Gastroesophageal sphincter (tissue), 4 donors: ENCODE measurements at regions not wholly inside any gene's neighbourhood (a gene's known extent, or its start where the extent isn't known, plus 50 kb on each side); places are given as distances from the start of the nearest gene placed in this dataset.

ENCODE experiments used
- ATAC-seq: fragments of 150-250 bp; one replicate; pipeline ENCODE4 v1.9.1; 2016; ENCODE audit warnings: mild to moderate bottlenecking, moderate library complexity
- H3K27ac ChIP-seq, 4 donors: fragments of 200-600 bp; sonication (generic) in 3 of 4; 1 replicate in 3 of 4; 2 replicates in 1 of 4; pipeline ENCODE4 v1.5.1; 2016 to 2019
- H3K27me3 ChIP-seq: fragments of 200-600 bp; sonication (generic); one replicate; pipeline ENCODE4 v1.5.1; 2019
- H3K36me3 ChIP-seq, 2 donors: fragments of 200-600 bp; sonication (generic); one replicate each; pipeline ENCODE4 v1.5.1; 2019; ENCODE audit warnings: control low read depth in 1 of 2
- H3K4me1 ChIP-seq, 3 donors: fragments of 200-600 bp; sonication (generic); 1 replicate in 2 of 3; 2 replicates in 1 of 3; pipeline ENCODE4 v1.5.1; 2016 to 2019; ENCODE audit warnings: control low read depth in 2 of 3
- H3K4me3 ChIP-seq, 2 donors: fragments of 200-600 bp; sonication (generic); one replicate each; pipeline ENCODE4 v1.5.1; 2019; ENCODE audit warnings: mild to moderate bottlenecking in 1 of 2, moderate library complexity in 1 of 2
- H3K9me3 ChIP-seq, 3 donors: fragments of 200-600 bp; sonication (generic); one replicate each; pipeline ENCODE4 v1.5.1; 2017 to 2019; ENCODE audit warnings: control low read depth in 2 of 3
- CTCF ChIP-seq, 4 experiments: fragments of 200-600 bp in 2 of 4; fragments of 450-650 bp in 2 of 4; sonication (generic) in 1 of 4; IDR thresholded peaks; one replicate each; pipeline ENCODE4 v1.5.1; 2017 to 2019; ENCODE audit warnings: antibody characterized with exemption in 4 of 4, mild to moderate bottlenecking in 2 of 4, moderate library complexity in 2 of 4
- EP300 ChIP-seq: sonication (generic); formaldehyde crosslinking; IDR thresholded peaks from one replicate; pipeline ENCODE4 v1.6.1; 2017; ENCODE audit warnings: antibody characterized with exemption, mild to moderate bottlenecking
- POLR2A ChIP-seq, 2 donors: fragments of 450-650 bp; IDR thresholded peaks; one replicate each; pipeline ENCODE4 v1.6.1; 2017; ENCODE audit warnings: antibody characterized with exemption in 2 of 2, mild to moderate bottlenecking in 2 of 2, moderate library complexity in 1 of 2
- POLR2AphosphoS5 ChIP-seq: sonication (generic); formaldehyde crosslinking; IDR thresholded peaks from one replicate; pipeline ENCODE4 v1.6.1; 2017; ENCODE audit warnings: antibody characterized with exemption
- WGBS, 2 donors: methylation state at CpG; one replicate each; pipeline ENCODE4 v1.1.5; 2018; ENCODE audit warnings: low coverage in 1 of 2; 5-methylcytosine and 5-hydroxymethylcytosine counted together

GRCh38 chr15:62799919-62800318 lies 242.6 kb upstream of the TPM1 start:
- 61 to 85% methylated on average over 2 to 3 of the region's 3 CpGs for WGBS, 2 donors
- Histone ChIP-seq H3K4me3 (no peak overlapping the region), H3K27ac (no peak overlapping the region), H3K4me1 (peaks cover 0 to 4% (median 0%) of the 10 kb centered on the region in 3 donors), H3K9me3 (no peaks in the 10 kb centered on the region), H3K27me3 (no peaks in the 10 kb centered on the region), H3K36me3 (peaks cover 0 to 55% of the 10 kb centered on the region in 2 donors)
- TF ChIP-seq EP300 (no peak), CTCF (IDR thresholded peaks at IDR 0.05) (no peak), POLR2AphosphoS5 (no peak), POLR2A (IDR thresholded peaks at IDR 0.05) (no peak)
- no peak for ATAC-seq

- TF ChIP-seq CTCF (IDR thresholded peaks at IDR 0.05) = no peak
- no peak for TF ChIP-seq POLR2A (IDR thresholded peaks at IDR 0.05)
- no peak for TF ChIP-seq POLR2AphosphoS5
- TF ChIP-seq EP300 = no peak
- WGBS, 2 donors = 83 to 87% methylated on average over 2 of the region's 2 CpGs
- no peaks in the 10 kb centered on the region for H3K27me3 ChIP-seq
- ATAC-seq = no peak
- no peak overlapping the region for H3K4me3 ChIP-seq
- peaks cover 0 to 64% of the 10 kb centered on the region in 2 donors for H3K36me3 ChIP-seq
- H3K4me1 ChIP-seq = peaks cover 0 to 4% (median 0%) of the 10 kb centered on the region in 3 donors
- no peak overlapping the region for H3K27ac ChIP-seq
- H3K9me3 ChIP-seq = no peaks in the 10 kb centered on the region
These were observed 239.9 kb upstream of the TPM1 start for GRCh38 chr15:62802612-62803011.

GRCh38 chr15:62803856-62804400 lies 238.6 kb upstream of the TPM1 start:
- H3K9me3 ChIP-seq = no peaks in the 10 kb centered on the region
- H3K4me1 ChIP-seq = peaks cover 0 to 4% (median 0%) of the 10 kb centered on the region in 3 donors
- 100% methylated on average over 4 of the region's 5 CpGs; no CpG with 5 or more reads in 1 of the 2 donors for WGBS, 2 donors
- H3K4me3 ChIP-seq = no peak overlapping the region
- no peak for ATAC-seq
- TF ChIP-seq EP300 (no peak), CTCF (IDR thresholded peaks at IDR 0.05) (no peak), POLR2AphosphoS5 (no peak), POLR2A (IDR thresholded peaks at IDR 0.05) (no peak)
- H3K27me3 ChIP-seq = no peaks in the 10 kb centered on the region
- H3K36me3 ChIP-seq = peaks cover 0 to 58% of the 10 kb centered on the region in 2 donors
- no peak overlapping the region for H3K27ac ChIP-seq

- Histone ChIP-seq H3K27ac (no peak overlapping the region), H3K27me3 (no peaks in the 10 kb centered on the region), H3K9me3 (no peaks in the 10 kb centered on the region), H3K36me3 (peaks cover 0 to 62% of the 10 kb centered on the region in 2 donors), H3K4me1 (no peaks in the 10 kb centered on the region), H3K4me3 (no peak overlapping the region)
- 83 to 93% methylated on average over 2 to 8 of the region's 9 CpGs for WGBS, 2 donors
- TF ChIP-seq POLR2A (IDR thresholded peaks at IDR 0.05) = no peak
- TF ChIP-seq EP300 = no peak
- no peak for TF ChIP-seq CTCF (IDR thresholded peaks at IDR 0.05)
- no peak for TF ChIP-seq POLR2AphosphoS5
- ATAC-seq = no peak
These were observed 237.0 kb upstream of the TPM1 start for GRCh38 chr15:62805502-62805901.

GRCh38 chr15:62807539-62808130 lies 234.9 kb upstream of the TPM1 start:
- H3K9me3 ChIP-seq = no peaks in the 10 kb centered on the region
- 94 to 96% methylated on average over 3 to 6 of the region's 11 CpGs for WGBS, 2 donors
- TF ChIP-seq CTCF (IDR thresholded peaks at IDR 0.05) (no peak), POLR2A (IDR thresholded peaks at IDR 0.05) (no peak), EP300 (no peak), POLR2AphosphoS5 (no peak)
- no peaks in the 10 kb centered on the region for H3K4me1 ChIP-seq
- H3K36me3 ChIP-seq = peaks cover 0 to 62% of the 10 kb centered on the region in 2 donors
- ATAC-seq = no peak
- no peak overlapping the region for H3K27ac ChIP-seq
- H3K4me3 ChIP-seq = no peak overlapping the region
- no peaks in the 10 kb centered on the region for H3K27me3 ChIP-seq
